Suprapubic skin (tissue), 4 donors: ENCODE measurements at regions not wholly inside any gene's neighbourhood (a gene's known extent, or its start where the extent isn't known, plus 50 kb on each side); places are given as distances from the start of the nearest gene placed in this dataset.

Experiments
- DNase-seq, 2 donors: peaks; one replicate each; pipeline ENCODE4 v3.0.0-alpha.2; 2019; ENCODE audit warnings: low spot score in 2 of 2
- H3K27ac ChIP-seq: fragments of 200-600 bp; sonication (generic); one replicate; pipeline ENCODE4 v1.5.1; 2019
- H3K27me3 ChIP-seq: fragments of 200-600 bp; sonication (generic); one replicate; pipeline ENCODE4 v1.5.1; 2019
- H3K36me3 ChIP-seq: fragments of 200-600 bp; sonication (generic); one replicate; pipeline ENCODE4 v1.5.1; 2019
- H3K4me1 ChIP-seq: fragments of 200-600 bp; sonication (generic); one replicate; pipeline ENCODE4 v1.5.1; 2019
- H3K4me3 ChIP-seq: fragments of 200-600 bp; sonication (generic); one replicate; pipeline ENCODE4 v1.5.1; 2019; ENCODE audit warnings: mild to moderate bottlenecking
- H3K9me3 ChIP-seq: fragments of 200-600 bp; sonication (generic); one replicate; pipeline ENCODE4 v1.5.1; 2019
- CTCF ChIP-seq, 2 donors: fragments of 200-600 bp in 1 of 2; fragments of 450-650 bp in 1 of 2; sonication (generic) in 1 of 2; IDR thresholded peaks; one replicate each; pipeline ENCODE4 v1.5.1; 2016 to 2019; ENCODE audit warnings: antibody characterized with exemption in 2 of 2, mild to moderate bottlenecking in 1 of 2, moderate library complexity in 1 of 2
- EP300 ChIP-seq: sonication (generic); formaldehyde crosslinking; IDR thresholded peaks from one replicate; pipeline ENCODE4 v1.6.1; 2017; ENCODE audit warnings: antibody characterized with exemption
- POLR2A ChIP-seq, 2 donors: fragments of 450-650 bp; IDR thresholded peaks; one replicate each; pipeline ENCODE4 v1.6.1; 2017; ENCODE audit warnings: antibody characterized with exemption in 2 of 2, mild to moderate bottlenecking in 2 of 2, moderate library complexity in 2 of 2
- POLR2AphosphoS5 ChIP-seq, 3 donors: sonication (generic); formaldehyde crosslinking; IDR thresholded peaks; one replicate each; pipeline ENCODE4 v1.6.1; 2017; ENCODE audit warnings: antibody characterized with exemption in 3 of 3
- WGBS: methylation state at CpG from one replicate; pipeline ENCODE4 v1.1.5; 2018; 5-methylcytosine and 5-hydroxymethylcytosine counted together

GRCh38 chr11:69892237-69892985, 73.2 kb upstream of the FGF3 start:
- no peaks in the 10 kb centered on the region for H3K36me3 ChIP-seq
- H3K4me1 ChIP-seq, result no peaks in the 10 kb centered on the region
- H3K9me3 ChIP-seq, result no peaks in the 10 kb centered on the region
- TF ChIP-seq EP300 (no peak), POLR2A (IDR thresholded peaks at IDR 0.05) (no peak), CTCF (IDR thresholded peaks at IDR 0.05) (no peak), POLR2AphosphoS5 (IDR thresholded peaks at IDR 0.05) (no peak)
- H3K27ac ChIP-seq, result no peak overlapping the region
- WGBS, result 79% methylated on average over 21 of the region's 29 CpGs
- H3K27me3 ChIP-seq, result peaks cover 73% of the 10 kb centered on the region
- no peak overlapping the region for H3K4me3 ChIP-seq
- no peak for DNase-seq

DNA sequence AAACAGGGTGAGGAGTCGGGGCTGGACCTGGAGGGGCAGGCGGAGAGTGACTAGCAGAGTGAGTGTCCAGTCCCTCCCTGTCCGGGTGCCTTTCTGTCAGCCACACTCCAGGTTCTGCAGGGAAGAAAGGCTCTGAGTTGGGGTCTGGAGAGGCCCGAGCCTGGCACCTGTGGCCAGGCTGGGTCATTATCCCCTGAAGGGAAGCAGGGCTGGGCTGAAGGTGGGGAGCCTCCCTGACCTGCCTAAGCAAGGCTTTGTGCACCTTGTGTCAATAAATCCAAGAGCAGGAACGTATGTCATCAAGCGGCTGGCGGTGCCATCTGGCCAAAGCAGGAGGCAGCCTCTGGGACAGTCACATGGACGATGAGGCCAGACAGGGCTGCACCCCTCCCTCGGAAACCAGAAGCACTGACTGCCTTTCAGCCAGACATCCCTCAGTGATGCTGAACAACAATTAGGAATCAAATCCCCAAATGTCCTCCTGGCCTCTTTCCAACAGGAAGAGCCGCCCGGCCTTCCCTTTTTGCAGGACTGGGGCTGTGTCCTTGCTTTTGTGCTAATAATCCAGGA, 73.9 kb upstream of the FGF3 start:
- Histone ChIP-seq H3K4me3 (no peak overlapping the region), H3K4me1 (no peaks in the 10 kb centered on the region), H3K27ac (no peak overlapping the region), H3K36me3 (no peaks in the 10 kb centered on the region), H3K27me3 (peaks cover 79% of the 10 kb centered on the region), H3K9me3 (no peaks in the 10 kb centered on the region)
- WGBS, result 51% methylated on average over 5 of the region's 11 CpGs
- TF ChIP-seq CTCF (IDR thresholded peaks at IDR 0.05), result no peak
- TF ChIP-seq EP300, result no peak
- no peak for TF ChIP-seq POLR2A (IDR thresholded peaks at IDR 0.05)
- TF ChIP-seq POLR2AphosphoS5 (IDR thresholded peaks at IDR 0.05), result no peak
- DNase-seq, result no peak

DNA sequence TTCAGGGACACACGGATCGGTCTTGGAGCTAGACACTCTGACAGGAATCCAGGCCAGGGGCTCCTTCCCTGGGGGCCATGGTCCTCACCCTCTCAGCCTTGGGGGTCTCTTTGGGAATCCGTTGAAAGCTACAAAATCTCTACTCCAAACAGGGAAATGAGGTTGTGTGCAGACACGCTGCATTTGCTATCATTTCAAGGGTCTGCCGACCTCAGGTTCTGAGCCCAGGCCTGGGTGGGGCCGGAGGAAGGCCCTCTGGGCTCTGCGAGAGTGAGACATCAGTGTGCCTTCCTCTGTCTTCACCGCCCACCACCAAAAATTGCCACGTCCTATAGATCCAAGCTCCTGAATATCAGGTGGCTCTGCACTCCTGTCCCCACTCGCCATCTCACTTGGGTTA, 74.4 kb upstream of the FGF3 start:
- Histone ChIP-seq H3K9me3 (no peaks in the 10 kb centered on the region), H3K36me3 (no peaks in the 10 kb centered on the region), H3K4me3 (no peak overlapping the region), H3K27me3 (peaks cover 82% of the 10 kb centered on the region), H3K4me1 (no peaks in the 10 kb centered on the region), H3K27ac (no peak overlapping the region)
- no peak for DNase-seq
- 68% methylated on average over 9 of the region's 10 CpGs for WGBS
- TF ChIP-seq EP300, result no peak
- no peak for TF ChIP-seq CTCF (IDR thresholded peaks at IDR 0.05)
- no peak for TF ChIP-seq POLR2A (IDR thresholded peaks at IDR 0.05)
- no peak for TF ChIP-seq POLR2AphosphoS5 (IDR thresholded peaks at IDR 0.05)

DNA sequence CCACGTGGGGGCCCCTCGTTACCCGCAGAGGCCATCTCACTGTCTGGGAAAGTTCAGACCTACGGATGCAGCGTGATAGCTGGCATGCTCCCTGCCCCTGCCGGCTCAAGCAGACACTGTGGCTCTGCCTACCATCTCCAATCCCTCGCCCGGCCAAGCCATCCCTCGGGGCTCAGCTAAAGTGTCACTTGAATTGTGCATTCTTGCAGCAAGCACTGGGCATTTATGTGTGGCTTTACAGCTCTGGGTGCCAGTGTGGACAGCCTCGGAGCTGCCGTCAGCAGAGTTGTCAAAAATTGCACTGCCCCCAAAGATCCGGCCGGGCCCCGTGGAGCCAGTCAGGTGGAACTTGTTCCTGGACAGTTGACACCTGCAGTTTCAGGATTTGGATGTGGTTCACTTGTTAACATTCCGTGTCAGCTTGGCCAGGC, 75.0 kb upstream of the FGF3 start:
- H3K36me3 ChIP-seq, result no peaks in the 10 kb centered on the region
- no peak for DNase-seq
- H3K4me1 ChIP-seq, result no peaks in the 10 kb centered on the region
- TF ChIP-seq CTCF (IDR thresholded peaks at IDR 0.05) (no peak), POLR2AphosphoS5 (IDR thresholded peaks at IDR 0.05) (no peak), EP300 (no peak), POLR2A (IDR thresholded peaks at IDR 0.05) (no peak)
- H3K4me3 ChIP-seq, result no peak overlapping the region
- WGBS, result 72% methylated on average over 5 of the region's 15 CpGs
- peaks cover 82% of the 10 kb centered on the region for H3K27me3 ChIP-seq
- no peaks in the 10 kb centered on the region for H3K9me3 ChIP-seq
- H3K27ac ChIP-seq, result no peak overlapping the region

DNA sequence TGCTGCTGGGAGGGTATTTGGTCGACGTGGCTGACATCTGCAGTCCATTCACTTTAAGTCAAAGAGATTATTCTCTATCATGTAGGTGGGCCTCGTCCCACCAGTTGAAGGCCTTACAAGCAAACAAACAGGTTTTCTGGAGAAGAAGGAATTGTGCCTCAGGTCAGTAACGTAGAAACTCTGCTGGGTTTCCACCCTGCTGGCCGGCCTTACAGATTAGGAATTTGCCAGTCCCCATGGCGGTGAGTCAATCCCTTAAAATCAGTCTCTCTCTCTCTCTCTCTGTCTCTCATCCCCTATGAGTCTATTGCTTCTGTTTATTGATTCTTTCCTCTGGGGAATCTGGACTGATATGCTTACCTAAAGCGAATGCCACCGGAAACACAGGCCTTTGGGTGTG, 75.4 kb upstream of the FGF3 start:
- H3K4me3 ChIP-seq, result no peak overlapping the region
- WGBS, result 71% methylated on average over 8 of the region's 8 CpGs
- no peaks in the 10 kb centered on the region for H3K9me3 ChIP-seq
- no peaks in the 10 kb centered on the region for H3K36me3 ChIP-seq
- TF ChIP-seq CTCF (IDR thresholded peaks at IDR 0.05) (no peak), EP300 (no peak), POLR2AphosphoS5 (IDR thresholded peaks at IDR 0.05) (no peak), POLR2A (IDR thresholded peaks at IDR 0.05) (no peak)
- peaks cover 80% of the 10 kb centered on the region for H3K27me3 ChIP-seq
- no peaks in the 10 kb centered on the region for H3K4me1 ChIP-seq
- no peak for DNase-seq
- no peak overlapping the region for H3K27ac ChIP-seq
